GM12892 (cell line): ENCODE measurements at regions not wholly inside any gene's neighbourhood (a gene's known extent, or its start where the extent isn't known, plus 50 kb on each side); places are given as distances from the start of the nearest gene placed in this dataset.

Experiments
- POLR2A ChIP-seq: IDR thresholded peaks from 2 replicates; pipeline ENCODE4 v1.6.1; 2011; ENCODE audit warnings: low read depth, low read length, control low read depth
- POLR2AphosphoS5 ChIP-seq: IDR thresholded peaks from 2 replicates; pipeline ENCODE4 v1.6.1; 2011; ENCODE audit warnings: low read depth, low read length, control low read depth
- TAF1 ChIP-seq: IDR thresholded peaks from 2 replicates; pipeline ENCODE4 v1.6.1; 2011; ENCODE audit warnings: low read depth, mild to moderate bottlenecking, control low read depth, low read length, borderline replicate concordance

- TF ChIP-seq POLR2AphosphoS5: no peak
- no peak for TF ChIP-seq POLR2A
- TF ChIP-seq TAF1: no peak
Observed at GRCh38 chr4:128456171-128456570, 168.6 kb upstream of the PGRMC2 start.
